Activated CD4-positive, alpha-beta T cell treated with anti-CD3 and anti-CD28 coated beads for 48 hours (primary cell): ENCODE measurements at regions not wholly inside any gene's neighbourhood (a gene's known extent, or its start where the extent isn't known, plus 50 kb on each side); places are given as distances from the start of the nearest gene placed in this dataset.
"Not testable (repeated sequence)": the region's sequence is repeated elsewhere in the genome, so short reads cannot be mapped to it uniquely, and the experiment has no call there.

ENCODE experiments used
- DNase-seq: peaks from one replicate; pipeline ENCODE4 v3.0.0-alpha.2; 2020

DNA sequence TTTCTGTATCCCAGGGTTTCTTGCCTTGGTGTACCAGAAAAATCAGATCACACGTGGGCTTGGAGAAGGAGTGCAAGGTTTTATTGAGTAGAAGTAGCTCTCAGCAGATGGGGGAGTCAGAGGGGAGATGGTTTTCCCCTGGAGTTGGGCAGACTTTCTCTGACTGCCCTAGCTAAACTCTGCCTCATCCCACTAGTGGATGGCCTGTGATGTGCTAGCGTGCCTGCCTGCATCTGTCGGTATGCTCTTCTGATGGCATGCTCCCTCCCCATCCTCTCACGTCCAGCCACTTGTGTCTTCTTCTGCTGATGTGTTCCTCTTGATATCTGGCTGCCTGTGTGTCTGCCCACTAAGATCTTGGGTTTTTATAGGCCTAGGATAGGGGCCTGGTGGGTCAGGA, 616.1 kb upstream of the RGMB start:
- no peak for DNase-seq

DNA sequence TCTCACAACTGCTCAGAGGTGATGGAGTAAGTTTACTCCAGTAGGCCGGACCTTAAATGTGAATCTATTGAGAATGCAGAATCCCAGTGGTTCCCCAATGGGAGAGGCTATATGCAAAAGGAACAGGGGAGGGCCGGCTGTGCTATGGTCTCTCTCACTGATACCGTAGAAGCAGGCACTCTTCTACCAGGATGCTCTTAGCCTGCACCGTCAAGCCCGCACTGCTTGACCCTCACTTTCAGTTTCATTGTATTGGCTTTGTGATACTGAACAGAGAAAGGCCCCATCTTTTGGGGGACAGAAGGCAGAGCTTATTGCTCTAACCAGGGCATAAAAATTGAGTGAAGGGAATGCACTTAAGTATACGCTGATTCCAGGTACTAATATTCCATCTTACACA, 615.0 kb upstream of the RGMB start:
- DNase-seq = no peak

GRCh38 chr5:98163796-98164493, 609.5 kb upstream of the RGMB start:
- DNase-seq = no peak

DNA sequence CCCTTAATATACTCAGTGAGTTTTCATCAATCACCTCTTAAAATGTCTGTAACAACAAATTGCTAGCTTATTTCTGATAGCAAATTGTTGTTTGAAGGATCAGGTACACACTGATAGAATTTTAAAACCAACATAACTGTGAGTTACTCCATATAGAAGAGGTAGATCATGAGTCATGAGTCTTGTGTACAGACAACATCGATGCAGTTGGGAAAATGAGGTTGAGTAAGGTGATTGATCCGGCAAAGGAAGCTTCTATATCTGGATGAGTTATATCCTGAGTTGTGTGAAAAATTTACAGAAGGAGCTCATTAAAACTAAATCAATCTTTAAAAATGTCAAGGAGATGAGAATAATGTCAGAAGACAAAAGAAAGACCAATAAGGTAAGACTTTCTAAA, 604.6 kb upstream of the RGMB start:
- DNase-seq = no peak

DNA sequence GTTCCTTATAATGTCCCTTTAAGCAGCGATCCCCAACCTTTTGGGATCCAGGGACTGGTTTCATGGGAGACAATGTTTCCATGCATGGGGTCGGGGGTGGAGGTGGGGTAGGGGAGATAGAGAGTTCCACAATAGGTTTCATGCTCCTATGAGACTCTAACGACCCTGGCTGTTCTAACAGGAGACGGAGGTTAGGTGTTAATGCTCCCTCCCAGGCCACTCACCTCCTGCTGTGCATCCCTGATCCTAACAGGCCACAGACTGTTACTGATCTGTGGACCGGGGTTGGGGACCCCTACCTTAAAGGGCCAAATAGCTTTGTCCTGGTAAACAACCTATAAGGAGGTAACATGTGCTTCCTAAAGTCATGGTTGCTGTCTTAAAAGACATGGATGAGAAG, 602.5 kb upstream of the RGMB start:
- DNase-seq = no peak

GRCh38 chr5:98173334-98173733, 600.1 kb upstream of the RGMB start:
- DNase-seq = no peak

- DNase-seq = no peak
Observed at GRCh38 chr5:98175474-98175873, 598.0 kb upstream of the RGMB start.

- no peak for DNase-seq
Observed at GRCh38 chr5:98179791-98180755, 593.4 kb upstream of the RGMB start.

GRCh38 chr5:98186128-98186527, 587.3 kb upstream of the RGMB start:
- DNase-seq = no peak

- DNase-seq = no peak
Observed at GRCh38 chr5:98187945-98188344, 585.5 kb upstream of the RGMB start.

DNA sequence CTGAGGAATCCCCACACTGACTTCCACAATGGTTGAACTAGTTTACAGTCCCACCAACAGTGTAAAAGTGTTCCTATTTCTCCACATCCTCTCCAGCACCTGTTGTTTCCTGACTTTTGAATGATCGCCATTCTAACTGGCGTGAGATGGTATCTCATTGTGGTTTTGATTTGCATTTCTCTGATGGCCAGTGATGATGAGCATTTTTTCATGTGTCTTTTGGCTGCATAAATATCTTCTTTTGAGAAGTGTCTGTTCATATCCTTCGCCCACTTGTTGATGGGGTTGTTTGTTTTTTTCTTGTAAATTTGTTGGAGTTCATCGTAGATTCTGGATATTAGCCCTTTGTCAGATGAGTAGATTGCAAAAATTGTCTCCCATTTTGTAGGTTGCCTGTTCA, 583.1 kb upstream of the RGMB start:
- DNase-seq = not testable (repeated sequence)

GRCh38 chr5:98193921-98194760, 579.3 kb upstream of the RGMB start:
- no peak for DNase-seq

DNA sequence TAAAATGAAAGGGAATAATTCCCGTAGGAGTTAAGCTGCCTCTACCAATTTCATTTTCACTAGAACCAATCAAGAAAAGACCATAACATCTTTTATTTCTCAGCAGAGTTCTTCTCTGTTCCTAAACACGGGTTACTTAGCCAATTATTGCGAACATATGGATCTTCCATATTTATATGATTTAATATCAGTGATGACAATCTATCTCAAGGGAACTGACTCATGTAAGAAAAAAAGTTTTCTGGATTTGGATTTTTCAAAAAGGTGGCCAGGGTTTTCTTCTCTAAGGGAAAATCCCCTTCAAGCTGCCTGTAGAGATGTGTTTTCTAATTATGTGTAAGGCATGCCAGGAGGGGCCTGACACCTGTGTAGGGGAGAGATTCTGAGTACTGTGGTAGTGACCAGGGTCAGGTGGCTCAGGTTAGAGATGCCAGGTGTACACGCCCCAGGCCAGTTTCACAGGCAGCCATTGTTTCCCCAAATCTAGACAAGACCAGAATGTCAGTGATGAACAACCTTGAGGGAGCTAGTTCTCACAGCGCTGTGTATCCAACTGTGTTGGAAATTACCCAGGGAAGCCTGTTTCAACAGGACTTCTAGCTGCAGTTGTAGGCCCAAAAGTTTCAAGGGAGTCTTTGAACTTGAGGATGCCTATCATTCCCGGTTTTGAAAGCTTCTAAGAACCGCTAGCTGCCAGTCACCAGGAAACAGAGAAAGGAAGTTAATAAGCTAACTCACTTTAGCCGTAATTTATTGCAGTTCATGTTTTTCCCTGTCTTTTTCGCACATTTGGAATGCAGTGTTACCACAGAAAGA, 572.5 kb upstream of the RGMB start:
- DNase-seq = no peak

- DNase-seq = no peak
Observed at GRCh38 chr5:98204798-98205197, 568.7 kb upstream of the RGMB start.

- DNase-seq = no peak
Observed at GRCh38 chr5:98205691-98206461, 567.6 kb upstream of the RGMB start.

DNA sequence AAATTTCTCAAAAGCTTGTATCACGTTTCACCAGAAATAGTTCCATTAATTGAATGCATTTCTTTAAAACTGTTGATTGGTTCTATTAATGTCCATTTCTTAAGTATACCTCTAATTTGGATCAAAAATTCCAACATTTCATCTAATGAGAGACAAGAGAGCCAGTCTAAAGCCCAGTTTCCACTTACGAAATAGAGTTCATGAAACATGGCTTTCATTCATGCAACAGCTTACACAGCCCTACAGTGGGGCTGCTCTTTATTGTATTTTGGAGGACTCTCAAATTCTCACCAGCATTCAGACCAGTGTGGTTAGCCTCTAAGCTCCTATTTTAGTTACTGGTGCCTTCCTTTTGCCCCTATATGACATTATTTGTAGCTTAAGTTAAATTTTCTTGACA, 566.9 kb upstream of the RGMB start:
- no peak for DNase-seq

- no peak for DNase-seq
Observed at GRCh38 chr5:98209418-98209817, 564.0 kb upstream of the RGMB start.

GRCh38 chr5:98214240-98215051, 559.0 kb upstream of the RGMB start:
- no peak for DNase-seq

GRCh38 chr5:98217138-98217537, 556.3 kb upstream of the RGMB start:
- no peak for DNase-seq

DNA sequence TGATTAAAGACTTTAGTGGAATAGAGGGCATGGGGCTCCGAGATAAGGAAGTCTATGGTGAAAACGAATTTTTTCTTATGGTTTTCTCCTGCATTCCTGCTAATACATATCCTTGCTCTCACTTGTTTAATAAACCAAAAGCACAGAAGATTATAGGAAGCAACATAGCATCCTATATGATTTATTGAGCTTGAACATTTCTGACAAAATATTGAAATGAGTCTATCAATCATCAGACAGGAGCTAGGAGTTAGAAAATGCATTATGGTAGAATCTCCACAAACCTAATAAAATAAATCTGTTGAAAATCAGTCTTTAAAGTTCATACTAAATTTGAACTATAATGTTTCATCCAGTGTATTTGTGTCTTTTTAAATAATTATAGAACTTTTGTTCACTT, 554.6 kb upstream of the RGMB start:
- DNase-seq = no peak

GRCh38 chr5:98227489-98227888, 546.0 kb upstream of the RGMB start:
- no peak for DNase-seq
